ENCODE measurements at regions not wholly inside any gene's neighbourhood (a gene's known extent, or its start where the extent isn't known, plus 50 kb on each side); places are given as distances from the start of the nearest gene placed in this dataset.

GRCh38 chr15:29624271-29624670 is 198.0 kb downstream of the TJP1 start:
- TF ChIP-seq CTCF (IDR thresholded peaks at IDR 0.05; ENCODE audit: low read length) (no peak), EZH2 (IDR thresholded peaks at IDR 0.05; ENCODE audit: borderline replicate concordance, low read length) (no peak)
